ENCODE measurements at regions not wholly inside any gene's neighbourhood (a gene's known extent, or its start where the extent isn't known, plus 50 kb on each side); places are given as distances from the start of the nearest gene placed in this dataset.
A peak's percentile ranks its signal among the peaks of the same experiment; 100 is the strongest.

GRCh38 chr16:88314991-88315542, 67.7 kb upstream of the ZNF469 start:
- no peak overlapping the region for H3K56ac ChIP-seq (replicated peaks; ENCODE audit: insufficient read length, low read depth, low read length)
- no peak for DNase-seq (ENCODE audit: low read depth in 1 of 2, low spot score in 2 of 2)
- 0 out of 2 replicates have a peak overlapping the region, but pooled peaks have one; percentile 16 for H2BK5ac ChIP-seq (ENCODE audit: low read depth, low read length)
- no peak for FAIRE-seq
- H3K9me3 ChIP-seq (ENCODE audit: insufficient read depth in 2 of 2, low read depth in 1 of 2, low read length in 1 of 2), result no peaks in the 10 kb centered on the region
- no peak overlapping the region for H3K27ac ChIP-seq (ENCODE audit: low read depth, low read length)
- no peak overlapping the region for H2AK5ac ChIP-seq (ENCODE audit: low read depth, low read length)
- WGBS, 2 experiments (ENCODE audit: extremely low coverage in 1 of 2, insufficient coverage in 1 of 2, insufficient read length in 1 of 2, insufficient replicate concordance in 2 of 2, low coverage in 1 of 2, low lambda C conversion rate in 2 of 2, missing lambda C conversion rate in 1 of 2), result 81% methylated on average over 16 of the region's 16 CpGs; no CpG with 5 or more reads in 1 of the 2 experiments
- H3K79me2 ChIP-seq (ENCODE audit: control insufficient read depth in 1 of 2, insufficient read depth in 2 of 2, low read length in 2 of 2), result no peaks in the 10 kb centered on the region
- no peaks in the 10 kb centered on the region for H3K79me1 ChIP-seq (ENCODE audit: low read depth, low read length)
- CTCF ChIA-PET (ENCODE audit: partially characterized antibody), result interaction anchor here (1.1 to 1.3 kb wide), 2 partner anchors 23 to 28 kb away, joined by 4 to 5 read pairs; no protein-coding TSS in a partner anchor
- H3K4me3 ChIP-seq (ENCODE audit: extremely low read depth in 1 of 4, insufficient read depth in 2 of 4, low read depth in 3 of 4, low read length in 4 of 4), result no peak overlapping the region
- no peak overlapping the region for H4K8ac ChIP-seq (ENCODE audit: extremely low read depth, insufficient read depth, low read length)
- no peak overlapping the region for H4K91ac ChIP-seq (replicated peaks; ENCODE audit: insufficient read length, low read length)
- H2BK20ac ChIP-seq (ENCODE audit: low read length), result no peak overlapping the region
- H3K14ac ChIP-seq (ENCODE audit: insufficient read length), result no peak overlapping the region
- H2BK15ac ChIP-seq (ENCODE audit: low read length), result no peak overlapping the region
- no peaks in the 10 kb centered on the region for H3K23me2 ChIP-seq (ENCODE audit: low read depth, low read length)
- no peaks in the 10 kb centered on the region for H4K20me1 ChIP-seq (replicated peaks in 1 of 2; ENCODE audit: control insufficient read depth in 1 of 2, insufficient read depth in 2 of 2, low read length in 2 of 2)
- no peak overlapping the region for H3K9ac ChIP-seq (replicated peaks in 1 of 4; ENCODE audit: extremely low read depth in 1 of 4, low read depth in 3 of 4, low read length in 3 of 4)
- H3K4me2 ChIP-seq (ENCODE audit: insufficient read depth in 1 of 2, low read depth in 2 of 2, low read length in 2 of 2), result no peak overlapping the region
- H3K18ac ChIP-seq (ENCODE audit: extremely low read depth, low read length), result no peak overlapping the region; the same call in 1 of the 2 replicates
- no peaks in the 10 kb centered on the region for H3K36me3 ChIP-seq (ENCODE audit: control insufficient read depth in 2 of 4, insufficient read depth in 4 of 4, low read length in 3 of 4)
- no peaks in the 10 kb centered on the region; a peak in 1 of 7 replicates for H3K4me1 ChIP-seq (replicated peaks in 1 of 4; ENCODE audit: control insufficient read depth in 3 of 4, insufficient read depth in 4 of 4, low read length in 3 of 4)
- H2BK12ac ChIP-seq (ENCODE audit: low read depth, low read length), result peak overlapping the region; percentile 80; the same call in 1 of the 2 replicates
- H4K5ac ChIP-seq (ENCODE audit: insufficient read length, low read depth, low read length), result no peak overlapping the region
- no peak overlapping the region for H3K4ac ChIP-seq (replicated peaks; ENCODE audit: insufficient read length, low read depth, low read length)
- no peak overlapping the region for H2BK120ac ChIP-seq (replicated peaks; ENCODE audit: low read depth, low read length)
- no peak overlapping the region for H2AFZ ChIP-seq (ENCODE audit: low read length)
- no peak overlapping the region for H3K23ac ChIP-seq (ENCODE audit: insufficient read length)
- H3K27me3 ChIP-seq (replicated peaks in 1 of 4; ENCODE audit: control insufficient read depth in 3 of 4, extremely low read depth in 1 of 4, insufficient read depth in 3 of 4, low read length in 3 of 4), result no peaks in the 10 kb centered on the region; a peak in 1 of 7 replicates
- POLR2A ChIA-PET (ENCODE audit: partially characterized antibody), result no interaction called here
- TF ChIP-seq BACH1 (IDR thresholded peaks at IDR 0.05; ENCODE audit: low read length) (no peak), TCF12 (IDR thresholded peaks at IDR 0.05; ENCODE audit: low read depth, low read length) (no peak), EGR1 (IDR thresholded peaks at IDR 0.05; ENCODE audit: borderline replicate concordance, low read depth, low read length) (no peak), RXRA (IDR thresholded peaks at IDR 0.05; ENCODE audit: insufficient read depth, low read depth, low read length) (no peak), TAF1 (IDR thresholded peaks at IDR 0.05; ENCODE audit: low read depth, low read length) (no peak), EZH2 (IDR thresholded peaks at IDR 0.05; ENCODE audit: low read depth, low read length, severe bottlenecking) (no peak), ZNF274 (IDR thresholded peaks at IDR 0.05; ENCODE audit: borderline replicate concordance, extremely low read depth, low read length) (no peak), RNF2 (IDR thresholded peaks at IDR 0.05; ENCODE audit: borderline replicate concordance, low read depth, low read length, missing control alignments, poor library complexity, severe bottlenecking) (no peak), SP4 (IDR thresholded peaks at IDR 0.05; ENCODE audit: low read length) (no peak), JUND (IDR thresholded peaks at IDR 0.05; ENCODE audit: low read length) (no peak), SIRT6 (IDR thresholded peaks at IDR 0.05; ENCODE audit: low read length) (no peak), SP2 (IDR thresholded peaks at IDR 0.05; ENCODE audit: low read length) (no peak), MAFK (IDR thresholded peaks at IDR 0.05; ENCODE audit: low read depth, low read length) (no peak), SIX5 (IDR thresholded peaks at IDR 0.05; ENCODE audit: low read depth, low read length) (no peak), CHD1 (IDR thresholded peaks at IDR 0.05; ENCODE audit: low read depth, low read length) (no peak), CHD2 (IDR thresholded peaks at IDR 0.05; ENCODE audit: low read length) (no peak)

All from H1 (cell line).